CD4-positive, alpha-beta T cell treated with Interleukin-6 at 100 ng/mL for 8 hours (primary cell): ENCODE measurements at regions not wholly inside any gene's neighbourhood (a gene's known extent, or its start where the extent isn't known, plus 50 kb on each side); places are given as distances from the start of the nearest gene placed in this dataset.
"Not testable (repeated sequence)": the region's sequence is repeated elsewhere in the genome, so short reads cannot be mapped to it uniquely, and the experiment has no call there.

Experiments
- DNase-seq: peaks from one replicate; pipeline ENCODE4 v3.0.0-alpha.2; 2020; ENCODE audit warnings: mixed read lengths, low spot score

DNA sequence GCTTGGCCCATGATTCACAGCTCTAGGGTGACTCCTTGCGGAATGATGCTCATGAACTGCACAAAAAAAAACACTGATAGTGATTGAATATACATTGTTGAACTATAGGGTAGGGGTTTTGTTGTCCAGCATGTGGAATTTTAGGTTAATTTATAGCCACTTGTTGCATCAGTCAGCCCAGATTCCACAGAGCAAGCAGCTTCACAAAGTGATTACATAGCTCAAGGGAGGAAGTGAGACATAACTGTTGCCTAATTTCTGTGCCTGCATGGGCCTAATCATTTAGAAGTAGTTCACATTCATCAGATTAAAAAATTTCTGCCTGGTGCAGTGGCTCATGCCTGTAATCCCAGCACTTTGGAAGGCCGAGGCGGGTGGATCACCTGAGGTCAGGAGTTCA lies 142.2 kb upstream of the ZNF722 start:
- DNase-seq = not testable (repeated sequence)

GRCh38 chr7:63867127-63867526 lies 131.5 kb upstream of the ZNF722 start:
- no peak for DNase-seq

- DNase-seq = not testable (repeated sequence)
These were observed 124.4 kb upstream of the ZNF722 start for GRCh38 chr7:63874242-63874641.

- no peak for DNase-seq
These were observed 121.8 kb upstream of the ZNF722 start for GRCh38 chr7:63876707-63877322.

- no peak for DNase-seq
These were observed 111.6 kb upstream of the ZNF722 start for GRCh38 chr7:63887031-63887430.

GRCh38 chr7:63899691-63900393 lies 98.8 kb upstream of the ZNF722 start:
- DNase-seq = peak; percentile 88

- DNase-seq = peak; percentile 95
These were observed 98.0 kb upstream of the ZNF722 start for GRCh38 chr7:63900394-63901203.

DNA sequence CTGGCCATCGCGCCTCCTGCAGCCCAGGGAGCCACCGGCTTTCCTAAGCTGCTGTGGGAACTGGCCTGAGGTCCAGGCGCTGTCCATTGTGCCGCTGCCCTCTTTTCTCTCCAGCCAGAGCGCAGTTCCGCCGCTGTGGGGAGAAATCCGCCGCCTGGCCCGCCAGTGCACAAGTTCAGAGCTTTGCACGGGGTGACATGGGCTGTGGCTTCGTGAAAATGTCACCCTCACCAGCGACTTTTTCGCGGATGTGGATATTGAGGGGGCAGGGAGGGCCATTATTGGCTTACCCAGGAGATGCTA lies 97.5 kb upstream of the ZNF722 start:
- not testable (repeated sequence) for DNase-seq

GRCh38 chr7:63918986-63919385 lies 79.7 kb upstream of the ZNF722 start:
- no peak for DNase-seq

- DNase-seq = no peak
These were observed 73.4 kb upstream of the ZNF722 start for GRCh38 chr7:63925262-63925625.

DNA sequence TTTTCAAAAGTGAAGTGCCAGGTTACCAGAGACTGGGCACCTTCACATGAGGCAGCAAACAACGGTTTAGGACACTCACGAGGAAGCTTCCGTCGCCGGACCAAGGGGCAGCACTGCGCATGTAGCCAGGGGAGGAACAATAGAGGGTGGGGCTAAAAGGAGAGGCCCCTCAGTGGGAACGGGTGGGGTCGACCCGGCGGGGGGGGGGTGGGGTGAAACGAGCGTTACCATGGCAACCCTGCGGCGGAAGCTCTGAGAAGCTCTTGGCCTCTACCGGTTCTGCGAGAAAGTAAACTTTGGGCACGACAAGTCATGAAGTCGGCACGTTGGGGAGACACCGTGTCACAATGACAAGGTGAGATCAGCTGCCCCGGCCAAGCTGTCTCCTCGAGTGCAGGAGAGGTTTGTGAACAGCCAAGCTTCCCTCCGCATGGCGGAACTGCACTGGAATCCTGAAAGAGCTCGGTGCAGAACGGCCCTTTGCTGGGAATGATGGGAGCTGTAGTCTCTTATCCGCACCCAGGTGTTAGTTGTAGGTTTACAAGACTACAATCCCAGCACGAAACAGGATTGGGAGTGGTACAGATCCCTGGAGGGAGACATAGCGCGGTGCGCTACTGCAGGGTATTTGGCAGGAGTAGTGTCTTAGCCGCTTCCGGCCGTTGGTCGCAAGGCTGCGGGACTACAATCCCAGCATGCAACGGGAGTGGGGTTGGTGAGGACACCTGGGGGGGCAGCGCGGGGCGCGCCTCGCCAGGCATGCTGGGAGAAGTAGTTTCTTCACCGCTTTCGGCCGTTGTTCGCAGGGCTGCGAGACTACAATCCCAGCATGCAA lies 72.8 kb upstream of the ZNF722 start:
- DNase-seq = peak; percentile 95

DNA sequence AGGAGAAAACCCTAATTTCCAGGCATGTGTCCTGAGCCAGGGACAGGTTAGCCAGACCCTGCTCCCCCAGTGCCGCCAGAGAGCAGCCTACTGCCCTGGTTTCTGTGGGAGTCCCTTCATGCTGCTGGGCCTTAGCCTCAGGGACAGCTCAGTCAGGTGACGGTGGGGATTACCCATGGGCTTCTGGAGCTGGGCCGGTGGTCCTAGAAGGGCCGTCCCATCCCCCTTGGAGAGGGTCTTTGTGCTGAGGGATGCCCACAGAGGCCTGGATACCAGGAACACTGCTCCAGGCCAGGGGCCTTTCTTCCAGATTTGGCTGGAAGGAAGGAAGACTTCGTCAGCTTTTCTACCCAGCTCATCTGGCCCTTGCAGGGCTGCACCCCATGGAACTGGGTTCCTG lies 71.4 kb upstream of the ZNF722 start:
- DNase-seq = no peak

- DNase-seq = no peak
These were observed 67.5 kb upstream of the ZNF722 start for GRCh38 chr7:63931057-63931600.

DNA sequence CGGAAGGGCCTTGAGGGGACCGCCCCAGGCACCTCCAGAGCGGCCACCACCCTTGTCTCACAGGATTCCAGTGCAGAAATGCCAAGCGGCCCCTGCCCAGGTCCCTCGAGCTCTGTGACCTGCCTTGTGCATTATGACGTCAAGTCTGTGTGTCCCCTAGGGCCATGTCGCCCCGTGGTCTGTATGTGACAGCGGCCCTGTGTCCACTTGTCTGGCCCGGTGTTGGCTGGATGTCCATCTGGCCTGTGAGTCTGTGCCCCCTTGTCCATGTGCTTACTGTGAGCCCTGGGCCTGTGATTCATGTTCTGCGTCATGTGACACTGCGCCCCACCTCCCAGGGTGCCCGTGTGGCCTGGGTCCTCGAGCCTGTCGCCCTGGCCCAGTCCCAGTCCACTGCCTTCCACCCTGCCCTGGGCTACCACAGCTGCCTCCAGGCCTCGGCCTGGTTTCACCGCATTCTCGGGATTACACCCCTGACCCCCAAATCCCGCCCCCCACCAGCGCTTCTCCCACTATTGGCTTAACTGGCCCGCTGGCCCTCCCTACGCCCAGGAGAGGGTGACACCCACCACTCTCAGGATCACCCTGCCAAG lies 66.6 kb upstream of the ZNF722 start:
- DNase-seq = no peak
